Stimulated activated CD4-positive, alpha-beta T cell treated with anti-CD3 and anti-CD28 coated beads, Interleukin-12 subunit alpha, Interleukin-12 subunit beta, amount 100 ng/mL, for 48 hours (primary cell): ENCODE measurements at regions not wholly inside any gene's neighbourhood (a gene's known extent, or its start where the extent isn't known, plus 50 kb on each side); places are given as distances from the start of the nearest gene placed in this dataset.
"Not testable (repeated sequence)": the region's sequence is repeated elsewhere in the genome, so short reads cannot be mapped to it uniquely, and the experiment has no call there.

ENCODE experiments used
- DNase-seq, 3 donors: peaks; one replicate each; pipeline ENCODE4 v3.0.0-alpha.2; 2020; ENCODE audit warnings: low read depth in 2 of 3, low spot score in 1 of 3

DNA sequence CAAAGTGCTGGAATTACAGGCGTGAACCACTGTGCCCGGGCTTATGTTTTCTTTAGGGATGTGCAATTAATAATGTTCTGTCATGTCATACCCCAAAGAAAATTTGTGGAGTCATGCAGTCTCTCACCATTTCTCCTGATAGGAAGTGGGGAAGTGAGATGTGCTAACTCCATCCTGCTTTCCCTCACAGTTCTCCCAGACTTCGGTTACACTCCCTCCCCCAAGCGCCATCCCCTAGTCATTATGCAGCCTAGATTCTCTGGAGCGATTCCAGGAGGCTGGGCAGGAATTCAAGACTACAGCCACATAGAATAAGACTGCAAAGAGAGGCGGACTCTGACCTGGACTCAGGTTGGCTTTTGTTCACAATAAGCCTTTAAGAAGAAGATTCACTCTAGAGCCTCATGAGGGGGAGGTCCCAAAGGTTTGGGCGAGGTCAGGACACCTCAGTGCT, 271.4 kb downstream of the ALDH8A1 start:
- DNase-seq = no peak

DNA sequence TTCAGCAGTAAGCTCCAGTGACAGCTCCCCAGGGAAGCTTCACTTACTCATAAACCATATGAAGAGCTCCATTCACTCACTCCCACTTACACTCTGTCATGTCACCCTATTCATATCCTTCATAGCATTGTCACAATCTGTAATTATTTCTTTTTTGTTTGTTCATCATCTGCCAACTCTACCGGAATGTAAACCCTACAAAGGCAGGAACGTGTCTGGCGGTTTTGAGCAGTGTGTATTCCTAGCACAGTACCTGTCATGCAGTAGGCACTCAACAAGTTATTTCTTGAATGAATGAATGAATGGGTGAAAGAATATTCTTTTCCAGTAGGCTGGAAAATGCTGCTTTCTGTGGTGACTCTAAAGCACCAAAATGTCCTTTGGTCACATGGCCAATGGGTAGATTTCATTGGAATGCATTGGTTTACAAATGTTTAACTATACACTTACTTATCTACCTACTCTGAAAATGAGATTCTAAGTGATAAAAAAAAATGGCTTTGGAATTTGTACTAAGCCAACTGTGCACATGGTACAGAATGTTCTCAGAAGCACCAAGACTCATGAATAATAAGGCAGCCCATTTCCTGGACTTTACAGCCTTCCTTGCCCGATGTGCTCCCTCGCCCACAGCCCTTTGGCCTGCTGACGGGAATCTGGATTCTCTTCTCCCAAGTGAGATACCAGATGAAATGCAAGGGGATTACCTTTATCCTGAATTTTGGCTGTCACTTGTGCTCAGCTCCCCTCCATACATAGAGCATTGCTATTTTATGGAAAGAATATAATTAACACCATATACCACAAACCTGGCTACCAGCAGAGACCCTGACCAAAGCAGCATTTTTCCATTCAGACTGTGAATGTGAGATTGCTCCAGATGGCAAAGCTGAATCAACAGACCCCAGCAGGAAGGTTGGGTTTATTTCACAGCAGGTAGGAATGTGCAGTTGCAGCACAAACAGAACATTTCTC, 273.3 kb downstream of the ALDH8A1 start:
- DNase-seq = no peak

DNA sequence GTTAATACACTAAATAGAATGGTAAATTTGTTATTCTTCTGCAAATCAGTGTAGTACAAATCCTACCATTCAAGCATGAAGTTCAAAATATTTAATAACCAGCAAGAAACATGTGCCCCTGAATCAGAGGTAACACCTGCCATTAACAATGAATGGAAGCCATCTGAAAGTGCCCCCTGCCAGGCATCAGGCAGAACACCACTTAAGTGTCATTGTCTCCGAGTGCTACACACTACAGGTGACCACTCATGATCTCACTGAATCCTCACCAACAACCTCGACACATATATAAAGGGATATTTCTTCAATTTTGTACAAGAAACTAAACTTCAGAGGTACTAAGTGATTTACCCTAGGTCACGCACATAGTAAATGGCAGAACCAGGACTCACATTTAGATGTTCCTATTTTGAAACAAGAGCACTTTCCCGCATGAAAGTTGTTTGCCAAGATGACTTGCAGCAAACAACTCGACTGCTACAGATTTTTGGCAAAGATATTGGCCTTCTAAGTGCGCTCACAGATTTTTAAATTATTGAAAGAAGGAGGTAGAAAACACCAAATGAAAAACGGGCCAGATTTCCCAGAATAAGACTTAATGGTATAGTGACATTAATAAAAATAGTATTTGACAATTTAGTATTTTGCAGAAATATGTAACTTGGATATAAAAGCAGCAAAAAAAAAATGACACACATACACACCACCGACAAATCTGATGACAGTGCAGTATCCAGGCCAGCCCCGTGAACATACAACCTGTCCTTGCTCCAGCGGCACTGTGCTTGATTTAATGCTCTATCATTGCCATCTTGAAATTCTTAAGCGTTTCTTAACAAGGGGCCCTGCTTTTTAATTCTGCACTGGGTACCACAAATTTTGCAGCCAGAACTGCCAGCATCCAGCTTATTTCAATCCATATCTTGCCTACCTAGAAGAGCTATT, 274.5 kb downstream of the ALDH8A1 start:
- DNase-seq = no peak

DNA sequence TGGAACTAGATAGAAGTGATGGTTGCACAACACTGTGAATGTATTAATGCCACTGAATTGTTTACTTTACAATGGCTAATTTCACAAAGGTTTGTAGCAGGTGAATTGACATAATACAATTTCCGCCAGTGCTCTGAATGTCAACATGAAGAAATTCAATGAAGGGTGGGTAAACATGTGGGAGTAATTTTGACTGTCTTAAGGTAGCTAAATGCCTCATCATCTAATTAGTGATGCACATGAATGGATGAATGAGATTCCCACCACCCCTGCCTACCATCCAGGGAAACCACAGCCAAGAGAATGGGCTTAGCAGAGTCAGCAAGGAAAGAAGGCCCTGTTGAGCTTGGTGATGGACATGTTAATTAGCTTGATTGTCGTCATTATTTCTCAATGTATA, 275.3 kb downstream of the ALDH8A1 start:
- no peak for DNase-seq

DNA sequence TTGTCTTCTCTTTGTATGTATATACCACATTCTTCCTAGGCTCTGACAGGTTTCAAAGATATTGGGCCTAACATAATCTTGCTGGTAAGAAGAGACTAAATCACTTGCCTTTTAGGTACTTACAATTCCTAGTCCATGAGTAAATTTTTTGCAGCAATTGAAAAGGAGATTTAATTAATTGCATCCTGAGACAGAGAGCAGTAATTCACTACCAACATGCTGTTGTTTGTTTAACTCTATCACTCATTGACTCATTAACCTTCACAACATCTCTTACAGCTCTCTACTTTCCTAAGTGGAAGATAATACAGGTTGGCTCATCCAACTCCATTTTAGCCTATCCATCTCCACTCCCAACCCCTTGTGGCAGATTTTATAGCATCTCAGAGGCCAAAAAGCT, 280.4 kb downstream of the ALDH8A1 start:
- no peak for DNase-seq

DNA sequence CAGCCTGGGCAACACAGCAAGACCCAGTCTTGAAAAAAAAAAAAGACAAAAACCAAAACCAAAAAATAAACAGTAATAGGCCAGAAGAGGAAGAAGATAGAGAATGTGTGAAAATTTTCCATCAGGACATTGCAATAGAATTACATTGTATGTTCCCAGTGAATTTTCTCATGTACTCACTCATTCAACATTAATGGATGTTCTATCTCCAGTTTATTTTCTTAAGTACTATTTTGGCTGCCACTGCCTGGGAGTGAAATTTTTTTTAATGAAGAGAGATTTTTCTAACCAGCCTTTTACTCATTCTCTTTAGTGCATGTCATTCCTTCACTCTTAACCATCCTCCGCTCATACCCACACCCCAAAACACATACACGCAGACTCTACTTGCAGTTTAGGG, 282.8 kb downstream of the ALDH8A1 start:
- DNase-seq = no peak

DNA sequence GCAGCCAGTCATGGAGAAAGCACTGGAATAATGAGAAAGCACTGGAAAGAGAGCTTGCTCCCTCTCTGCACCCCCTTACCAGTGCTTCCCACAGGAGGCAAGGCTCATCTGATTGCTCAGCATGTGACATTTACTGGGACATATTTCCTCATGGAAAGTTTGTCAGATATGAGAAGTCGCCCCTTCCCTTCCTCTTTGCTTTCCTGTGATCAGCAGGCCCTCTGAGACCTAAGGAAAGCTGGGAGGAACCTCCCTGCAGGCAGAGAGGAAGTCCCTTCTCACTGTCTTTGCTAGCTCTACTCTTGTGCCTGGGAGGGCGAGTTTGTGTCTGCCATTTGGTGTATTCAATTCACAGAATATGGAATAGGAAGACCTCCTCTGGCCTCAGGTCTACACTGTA, 283.8 kb downstream of the ALDH8A1 start:
- no peak for DNase-seq

DNA sequence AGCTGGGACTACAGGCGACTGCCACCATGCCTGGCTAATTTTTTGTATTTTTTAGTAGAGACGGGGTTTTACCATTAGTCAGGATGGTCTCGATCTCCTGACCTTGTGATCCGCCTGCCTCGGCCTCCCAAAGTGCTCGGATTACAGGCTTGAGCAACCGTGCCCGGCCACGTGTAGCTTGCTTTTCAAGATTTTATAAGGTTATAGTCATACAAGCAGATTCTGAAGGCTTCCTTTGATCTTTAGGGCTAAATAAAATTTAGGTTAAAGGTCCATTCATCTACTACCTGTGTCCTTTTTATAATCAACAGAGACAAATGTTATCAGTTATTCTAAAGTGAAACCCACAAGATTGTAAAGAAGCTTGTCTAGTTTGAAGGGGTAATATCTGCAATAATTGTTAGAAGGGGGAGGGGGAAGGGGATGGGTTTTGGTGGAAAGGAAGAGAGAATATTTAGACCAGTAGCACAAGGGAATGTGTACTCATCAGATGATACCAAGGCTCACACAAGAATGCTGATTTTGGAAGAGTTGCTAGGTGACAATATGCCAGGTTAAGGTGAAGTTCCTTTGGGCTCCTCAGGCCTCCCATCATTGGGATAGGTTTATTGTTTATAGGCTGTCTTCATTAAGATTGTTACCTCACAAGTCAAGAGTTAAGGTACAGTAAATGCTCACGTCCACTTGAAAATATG, 284.7 kb downstream of the ALDH8A1 start:
- no peak for DNase-seq

DNA sequence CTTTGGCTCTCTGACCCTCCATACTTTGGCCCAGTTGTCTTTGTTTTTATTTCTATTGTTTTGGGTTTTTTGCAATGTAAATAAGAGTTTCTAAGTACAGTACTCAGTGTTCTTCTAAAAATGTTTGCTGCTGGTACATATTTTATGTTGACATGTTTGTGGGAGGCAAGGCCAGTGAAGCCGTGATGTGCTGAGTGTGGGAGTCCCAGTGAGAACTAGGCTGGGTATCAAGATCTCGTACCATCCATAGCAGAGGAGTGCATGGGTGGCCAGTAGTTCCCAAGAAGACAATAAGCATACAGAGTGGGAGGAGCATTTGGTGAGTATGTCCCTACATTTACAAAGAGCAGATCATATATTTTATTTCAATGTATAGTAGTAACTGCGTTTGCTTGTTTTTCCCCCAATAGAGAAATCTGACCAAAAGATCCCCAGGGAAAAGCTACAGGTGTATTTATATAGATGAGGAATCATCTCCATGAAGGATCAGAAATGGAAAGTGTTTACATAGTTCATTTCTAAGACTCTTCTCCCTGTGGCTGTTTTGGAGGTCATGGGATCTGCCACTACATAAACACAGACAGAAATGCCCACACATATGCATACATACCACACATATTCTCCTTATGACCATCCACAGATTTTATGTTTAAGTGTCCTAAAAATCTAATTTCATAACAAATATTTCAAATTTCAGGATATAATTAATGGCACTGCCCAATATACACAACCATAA, 285.9 kb downstream of the ALDH8A1 start:
- DNase-seq = no peak

DNA sequence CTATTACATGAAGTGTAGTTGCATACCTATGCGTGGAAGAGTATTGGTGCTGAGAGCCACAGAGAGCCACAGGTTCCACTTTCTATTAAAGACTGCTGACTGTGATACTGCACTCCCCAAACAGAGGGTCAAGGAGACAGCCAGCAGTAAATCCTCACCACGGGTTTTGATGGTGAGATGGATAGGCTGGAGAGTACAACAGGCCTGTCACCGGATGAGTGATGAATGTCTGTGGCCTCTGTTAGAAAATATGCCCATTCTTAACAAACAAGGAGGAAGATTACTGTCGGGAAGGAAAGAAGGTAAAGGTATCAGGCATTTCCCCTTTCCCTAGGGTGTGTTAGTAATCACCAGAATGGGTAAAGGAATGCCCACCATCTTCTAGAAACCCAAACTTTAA, 286.5 kb downstream of the ALDH8A1 start:
- DNase-seq = no peak

DNA sequence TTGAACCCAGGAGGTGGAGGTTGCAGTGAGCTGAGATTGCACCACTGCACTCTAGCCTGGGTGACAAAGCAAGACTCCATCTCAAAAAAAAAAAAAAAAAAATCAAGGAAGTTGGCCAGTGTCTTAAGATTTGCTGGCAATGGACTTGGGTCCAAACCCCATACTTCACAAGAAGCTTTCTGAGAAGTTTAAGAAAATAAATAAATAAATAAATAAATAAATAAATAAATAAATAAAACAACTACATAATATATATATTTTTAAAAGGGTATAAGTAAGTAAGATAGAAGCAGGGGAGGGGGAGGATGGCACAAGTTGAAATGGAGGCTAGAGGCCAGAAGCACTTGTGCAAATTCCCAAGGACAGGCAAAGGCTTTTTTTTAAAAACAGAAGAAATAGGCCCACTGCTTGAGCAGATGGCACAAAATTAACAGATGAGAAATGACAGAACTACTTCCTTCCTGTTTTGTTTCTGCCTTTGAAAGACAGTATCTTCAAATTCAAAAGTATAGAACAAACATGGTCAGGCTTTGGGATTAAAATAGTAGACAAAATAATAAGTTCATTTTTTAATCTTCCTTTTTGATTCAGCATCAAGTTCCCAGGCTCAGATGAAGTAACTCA, 287.7 kb downstream of the ALDH8A1 start:
- no peak for DNase-seq

DNA sequence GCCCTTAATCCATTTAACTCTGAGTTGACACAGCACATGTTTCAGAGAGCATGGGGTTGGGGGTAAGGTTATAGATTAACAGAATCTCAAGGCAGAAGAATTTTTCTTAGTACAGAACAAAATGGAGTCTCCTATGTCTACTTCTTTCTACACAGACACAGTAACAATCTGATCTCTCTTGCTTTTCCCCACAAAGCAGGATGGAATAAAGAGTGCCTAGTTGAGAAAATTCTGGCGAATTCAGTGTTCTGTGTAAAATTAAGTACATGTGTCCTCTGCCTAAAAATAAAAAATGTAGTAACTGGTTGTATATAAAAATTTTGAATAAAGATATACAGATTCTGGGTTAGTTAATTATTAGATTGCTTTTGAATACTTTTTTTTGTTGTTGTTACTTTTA, 290.0 kb downstream of the ALDH8A1 start:
- DNase-seq = not testable (repeated sequence)

DNA sequence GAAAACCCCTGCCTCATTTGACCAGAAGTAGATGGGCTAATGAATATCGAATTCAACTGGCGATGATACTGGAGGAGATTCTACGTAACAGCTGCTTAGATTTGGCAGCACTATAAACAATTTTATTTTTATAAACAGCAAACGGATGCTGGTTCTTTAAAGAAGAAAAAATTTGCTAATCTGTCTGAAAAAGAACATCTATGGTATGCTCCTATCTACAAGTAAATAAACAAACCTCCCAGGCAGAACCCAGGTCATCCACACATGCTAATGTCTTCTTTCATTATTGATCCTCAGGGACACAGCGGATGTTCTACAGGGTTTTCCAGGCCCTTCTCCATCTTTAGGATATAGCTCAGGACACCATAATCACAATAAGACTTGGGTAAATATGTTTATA, 291.3 kb downstream of the ALDH8A1 start:
- no peak for DNase-seq

DNA sequence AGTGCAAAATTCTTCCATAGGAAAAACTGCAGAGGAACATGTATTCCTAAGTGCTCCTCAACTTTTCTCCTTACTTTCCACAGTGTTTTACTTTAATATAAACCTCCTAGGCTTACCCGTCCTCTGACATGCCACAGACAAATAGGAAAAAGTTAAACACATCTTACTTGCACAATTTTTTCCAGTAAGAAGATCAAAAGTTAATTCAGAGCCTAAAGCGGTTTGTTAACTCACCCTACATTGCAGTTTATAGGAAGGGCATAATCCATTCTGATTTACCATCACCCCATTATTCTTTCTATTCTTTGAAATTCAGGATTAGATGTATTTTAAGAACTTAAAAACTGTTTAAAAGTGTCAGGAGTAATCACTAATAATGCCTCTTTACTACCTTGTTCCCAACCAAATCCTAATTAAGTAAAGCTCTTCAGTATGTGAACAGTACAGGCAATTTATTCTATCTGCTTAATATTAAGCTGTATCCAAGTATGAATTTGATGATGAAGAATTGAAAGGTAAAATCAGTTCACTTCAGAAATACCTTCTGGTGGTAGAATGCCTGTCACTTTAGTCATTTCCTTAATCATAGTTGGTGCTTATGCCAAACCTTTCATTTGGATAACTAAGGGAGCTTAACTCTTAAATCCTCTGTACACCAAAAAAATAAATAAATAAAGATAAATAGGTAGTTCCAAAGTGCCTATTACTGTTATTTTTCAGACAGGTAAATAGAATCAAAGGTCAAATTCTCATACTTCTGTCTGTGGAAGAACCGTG, 292.0 kb downstream of the ALDH8A1 start:
- no peak for DNase-seq

DNA sequence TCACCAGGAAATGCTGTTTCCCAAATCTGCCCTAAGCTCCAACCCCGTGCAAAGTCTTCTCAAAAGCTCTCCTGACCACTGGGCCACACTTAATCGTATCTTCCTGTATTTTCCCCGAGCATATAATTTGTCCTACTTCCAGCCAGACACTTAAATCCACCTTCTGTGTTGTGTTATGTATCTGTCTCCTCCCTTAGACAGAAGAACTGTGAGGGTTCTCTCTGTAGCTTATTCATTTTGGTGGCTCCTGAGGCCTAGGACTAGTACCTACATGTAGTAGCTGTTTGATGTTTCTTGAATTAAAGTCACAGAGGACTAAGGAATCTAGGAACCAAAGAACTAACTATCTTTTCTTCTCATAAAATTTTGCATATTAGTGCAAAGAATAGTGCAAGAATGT, 292.6 kb downstream of the ALDH8A1 start:
- DNase-seq = no peak

DNA sequence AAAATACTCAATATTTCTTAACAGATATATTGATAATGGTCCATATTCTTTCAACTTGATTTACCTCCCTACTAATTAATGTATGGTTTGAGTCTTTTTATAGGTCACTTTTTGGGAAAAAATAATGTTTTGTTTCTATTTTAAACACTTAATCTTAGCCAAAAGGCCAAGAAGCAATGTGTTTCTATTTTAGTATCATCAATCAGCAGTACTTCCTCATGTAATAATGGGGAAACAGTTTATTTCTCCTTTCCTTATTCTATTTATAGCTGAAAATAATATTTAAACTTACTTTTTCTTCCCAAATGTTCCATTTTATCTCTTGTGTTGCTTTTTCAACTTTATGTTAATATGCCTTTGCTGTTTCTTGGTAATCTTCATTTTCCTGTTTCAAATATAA, 295.1 kb downstream of the ALDH8A1 start:
- no peak for DNase-seq

DNA sequence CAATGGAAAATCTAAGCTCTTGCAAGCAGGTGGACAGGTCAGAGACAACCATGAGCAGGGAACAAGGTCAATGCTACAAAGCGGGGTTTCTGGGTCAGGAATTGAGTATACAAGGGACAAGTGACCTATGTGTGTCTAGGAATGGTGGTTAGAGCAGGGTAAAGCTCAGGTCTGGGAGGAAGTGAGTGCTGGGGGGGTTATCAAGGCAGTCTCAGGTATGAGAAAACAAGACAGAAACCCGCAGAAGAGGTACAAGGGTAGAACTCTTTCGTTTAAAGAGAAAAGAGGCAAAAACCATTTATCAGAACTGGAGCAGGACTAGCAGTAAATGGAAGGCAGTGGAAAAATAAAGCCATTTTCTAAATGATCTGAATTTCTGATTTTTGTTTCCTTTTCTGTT, 298.4 kb downstream of the ALDH8A1 start:
- DNase-seq = no peak

DNA sequence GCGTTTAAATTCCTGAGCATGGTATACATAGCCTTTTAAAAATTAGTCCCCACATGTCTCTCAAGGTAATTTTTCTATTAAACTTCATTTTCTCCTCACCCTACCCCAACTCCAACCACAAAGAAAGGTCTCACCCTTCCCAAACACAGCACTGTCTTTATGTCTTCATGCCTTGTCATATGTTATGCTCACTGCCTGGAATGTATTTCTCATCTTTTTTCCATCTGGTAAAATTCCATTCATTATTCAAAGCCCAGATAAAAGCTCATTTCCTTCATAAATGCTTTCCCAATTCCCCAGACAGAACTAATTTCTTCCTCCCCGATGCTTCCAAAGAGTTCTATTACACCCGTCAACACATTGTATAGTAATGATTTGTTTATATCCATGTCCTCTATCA, 302.0 kb downstream of the ALDH8A1 start:
- DNase-seq = no peak

DNA sequence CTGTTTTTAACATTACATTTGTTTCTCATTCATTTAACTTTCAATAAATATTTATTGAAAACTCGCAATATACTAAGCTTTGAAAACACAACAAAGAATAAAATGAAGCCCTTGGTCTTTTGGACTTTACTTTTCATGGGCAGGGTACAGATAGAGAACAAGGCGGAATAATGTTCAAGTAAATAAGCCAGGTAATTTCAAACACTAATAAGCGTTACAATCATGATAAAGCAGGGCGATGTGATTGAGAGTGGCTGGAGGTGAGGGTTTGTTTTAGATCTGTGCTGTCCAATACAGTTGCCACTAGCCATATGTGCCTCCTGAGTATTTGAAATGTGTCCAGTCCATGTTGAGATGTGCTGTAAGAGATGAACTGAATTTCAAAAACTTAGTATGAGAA, 307.1 kb downstream of the ALDH8A1 start:
- no peak for DNase-seq
